ENCODE measurements at regions not wholly inside any gene's neighbourhood (a gene's known extent, or its start where the extent isn't known, plus 50 kb on each side); places are given as distances from the start of the nearest gene placed in this dataset.
A peak's percentile ranks its signal among the peaks of the same experiment; 100 is the strongest.
"Not testable (repeated sequence)": the region's sequence is repeated elsewhere in the genome, so short reads cannot be mapped to it uniquely, and the experiment has no call there.

GRCh38 chr2:237210763-237211162 lies 125.1 kb downstream of the COPS8 start:
- H3K27ac ChIP-seq: no peak overlapping the region
- intact Hi-C loops (cut with DNase I; ENCODE audit: low total_unique reads): no loop called here
- no peaks in the 10 kb centered on the region for H3K36me3 ChIP-seq
- no peaks in the 10 kb centered on the region for H3K27me3 ChIP-seq
- 60 to 79% (median 74%) methylated on average over 5 to 6 of the region's 6 CpGs for WGBS, 5 donors
- TF ChIP-seq POLR2AphosphoS5 (IDR thresholded peaks at IDR 0.05) (no peak), POLR2A (IDR thresholded peaks at IDR 0.05) (no peak)
- TF ChIP-seq, protein P1, sequence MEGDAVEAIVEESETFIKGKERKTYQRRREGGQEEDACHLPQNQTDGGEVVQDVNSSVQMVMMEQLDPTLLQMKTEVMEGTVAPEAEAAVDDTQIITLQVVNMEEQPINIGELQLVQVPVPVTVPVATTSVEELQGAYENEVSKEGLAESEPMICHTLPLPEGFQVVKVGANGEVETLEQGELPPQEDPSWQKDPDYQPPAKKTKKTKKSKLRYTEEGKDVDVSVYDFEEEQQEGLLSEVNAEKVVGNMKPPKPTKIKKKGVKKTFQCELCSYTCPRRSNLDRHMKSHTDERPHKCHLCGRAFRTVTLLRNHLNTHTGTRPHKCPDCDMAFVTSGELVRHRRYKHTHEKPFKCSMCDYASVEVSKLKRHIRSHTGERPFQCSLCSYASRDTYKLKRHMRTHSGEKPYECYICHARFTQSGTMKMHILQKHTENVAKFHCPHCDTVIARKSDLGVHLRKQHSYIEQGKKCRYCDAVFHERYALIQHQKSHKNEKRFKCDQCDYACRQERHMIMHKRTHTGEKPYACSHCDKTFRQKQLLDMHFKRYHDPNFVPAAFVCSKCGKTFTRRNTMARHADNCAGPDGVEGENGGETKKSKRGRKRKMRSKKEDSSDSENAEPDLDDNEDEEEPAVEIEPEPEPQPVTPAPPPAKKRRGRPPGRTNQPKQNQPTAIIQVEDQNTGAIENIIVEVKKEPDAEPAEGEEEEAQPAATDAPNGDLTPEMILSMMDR (IDR thresholded peaks at IDR 0.05): no peak
- peak in 1 of 2 donors; percentile 16 for DNase-seq
- no peaks in the 10 kb centered on the region for H3K9me3 ChIP-seq
- peaks cover 0 to 19% (median 8%) of the 10 kb centered on the region in 4 donors for H3K4me1 ChIP-seq
- no peak overlapping the region for H3K4me3 ChIP-seq

GRCh38 chr2:237212356-237213279 lies 126.9 kb downstream of the COPS8 start:
- H3K27me3 ChIP-seq; H3K4me3 ChIP-seq; H3K36me3 ChIP-seq; H3K9me3 ChIP-seq; DNase-seq; intact Hi-C loops (cut with DNase I; ENCODE audit: low total_unique reads): not testable (repeated sequence)
- Histone ChIP-seq H3K27ac (peak overlapping the region in 1 of 5 donors; percentile 55), H3K4me1 (peaks cover 0 to 13% (median 3%) of the 10 kb centered on the region in 4 donors)
- WGBS, 5 donors: 84 to 96% (median 94%) methylated on average over 9 of the region's 9 CpGs

GRCh38 chr2:237213315-237214022 lies 127.8 kb downstream of the COPS8 start:
- TF ChIP-seq POLR2A (IDR thresholded peaks at IDR 0.05): no peak
- TF ChIP-seq EP300 (IDR thresholded peaks at IDR 0.05): no peak
- no peak for TF ChIP-seq POLR2AphosphoS5 (IDR thresholded peaks at IDR 0.05)
- TF ChIP-seq, protein P1 (IDR thresholded peaks at IDR 0.05): no peak
- intact Hi-C loops (cut with DNase I; ENCODE audit: low total_unique reads): no loop called here
- WGBS, 5 donors: 56 to 71% (median 57%) methylated on average over 10 of the region's 10 CpGs

GRCh38 chr2:237214030-237214675 lies 128.5 kb downstream of the COPS8 start:
- DNase-seq: no peak
- no peak overlapping the region for H3K4me3 ChIP-seq
- H3K36me3 ChIP-seq: no peaks in the 10 kb centered on the region
- H3K27ac ChIP-seq: peak overlapping the region in 2 of 5 donors; percentile 8 to 55
- peaks cover 0 to 5% (median 0%) of the 10 kb centered on the region in 3 donors for H3K27me3 ChIP-seq
- 80 to 90% (median 85%) methylated on average over 8 of the region's 8 CpGs for WGBS, 5 donors
- H3K9me3 ChIP-seq: no peaks in the 10 kb centered on the region
- no peak for TF ChIP-seq POLR2A (IDR thresholded peaks at IDR 0.05)
- TF ChIP-seq EP300 (IDR thresholded peaks at IDR 0.05): no peak
- TF ChIP-seq, protein P1 (IDR thresholded peaks at IDR 0.05): no peak
- no peak for TF ChIP-seq POLR2AphosphoS5 (IDR thresholded peaks at IDR 0.05)
- intact Hi-C loops (cut with DNase I; ENCODE audit: low total_unique reads): no loop called here
- H3K4me1 ChIP-seq: peaks cover 0 to 6% (median 0%) of the 10 kb centered on the region in 4 donors

More at GRCh38 chr2:237213315-237214022, 127.8 kb downstream of the COPS8 start:
- Histone ChIP-seq H3K4me1 (peaks cover 0 to 6% (median 0%) of the 10 kb centered on the region in 4 donors), H3K9me3 (no peaks in the 10 kb centered on the region), H3K27me3 (peaks cover 0 to 5% (median 0%) of the 10 kb centered on the region in 3 donors), H3K4me3 (no peak overlapping the region), H3K27ac (peak overlapping the region in 3 of 5 donors; percentile 8 to 55 (median 38)), H3K36me3 (no peaks in the 10 kb centered on the region)
- peak; percentile 26 to 88 for DNase-seq

All from stomach (tissue), 8 donors.